Epithelial cell of proximal tubule (primary cell): ENCODE measurements at regions not wholly inside any gene's neighbourhood (a gene's known extent, or its start where the extent isn't known, plus 50 kb on each side); places are given as distances from the start of the nearest gene placed in this dataset.

ENCODE experiments used
- DNase-seq: peaks from one replicate; pipeline ENCODE4 v3.0.0-alpha.2; 2011; ENCODE audit warnings: low read depth
- H3K4me3 ChIP-seq: 2 replicates; pipeline ENCODE4 v1.5.1; 2011; ENCODE audit warnings: low read depth, mild to moderate bottlenecking, low read length
- CTCF ChIP-seq: conservative IDR thresholded peaks from 2 replicates; pipeline ENCODE4 v1.5.1; 2012; ENCODE audit warnings: low read depth, mild to moderate bottlenecking, low read length

- no peak overlapping the region for H3K4me3 ChIP-seq
- DNase-seq = no peak
- no peak for TF ChIP-seq CTCF
Measured at GRCh38 chr14:80325688-80326087, 114.4 kb upstream of the DIO2 start.

- H3K4me3 ChIP-seq = no peak overlapping the region
- DNase-seq = no peak
- no peak for TF ChIP-seq CTCF
Measured at GRCh38 chr14:80325112-80325511, 113.8 kb upstream of the DIO2 start.

- H3K4me3 ChIP-seq = no peak overlapping the region
- no peak for DNase-seq
- TF ChIP-seq CTCF = no peak
Measured at GRCh38 chr14:80324649-80325048, 113.3 kb upstream of the DIO2 start.

GRCh38 chr14:80323038-80323665, 111.8 kb upstream of the DIO2 start:
- DNase-seq = no peak
- no peak for TF ChIP-seq CTCF
- H3K4me3 ChIP-seq = no peak overlapping the region

GRCh38 chr14:80316441-80316840, 105.1 kb upstream of the DIO2 start:
- no peak for TF ChIP-seq CTCF
- H3K4me3 ChIP-seq = no peak overlapping the region
- DNase-seq = no peak

- no peak for DNase-seq
- no peak for TF ChIP-seq CTCF
- no peak overlapping the region for H3K4me3 ChIP-seq
Measured at GRCh38 chr14:80315681-80316080, 104.4 kb upstream of the DIO2 start.

- no peak for TF ChIP-seq CTCF
- H3K4me3 ChIP-seq = no peak overlapping the region
Measured at GRCh38 chr14:80313806-80314205, 102.5 kb upstream of the DIO2 start.

More at GRCh38 chr14:80313806-80314205, 102.5 kb upstream of the DIO2 start:
- DNase-seq = no peak
